ENCODE measurements at regions not wholly inside any gene's neighbourhood (a gene's known extent, or its start where the extent isn't known, plus 50 kb on each side); places are given as distances from the start of the nearest gene placed in this dataset.

DNA sequence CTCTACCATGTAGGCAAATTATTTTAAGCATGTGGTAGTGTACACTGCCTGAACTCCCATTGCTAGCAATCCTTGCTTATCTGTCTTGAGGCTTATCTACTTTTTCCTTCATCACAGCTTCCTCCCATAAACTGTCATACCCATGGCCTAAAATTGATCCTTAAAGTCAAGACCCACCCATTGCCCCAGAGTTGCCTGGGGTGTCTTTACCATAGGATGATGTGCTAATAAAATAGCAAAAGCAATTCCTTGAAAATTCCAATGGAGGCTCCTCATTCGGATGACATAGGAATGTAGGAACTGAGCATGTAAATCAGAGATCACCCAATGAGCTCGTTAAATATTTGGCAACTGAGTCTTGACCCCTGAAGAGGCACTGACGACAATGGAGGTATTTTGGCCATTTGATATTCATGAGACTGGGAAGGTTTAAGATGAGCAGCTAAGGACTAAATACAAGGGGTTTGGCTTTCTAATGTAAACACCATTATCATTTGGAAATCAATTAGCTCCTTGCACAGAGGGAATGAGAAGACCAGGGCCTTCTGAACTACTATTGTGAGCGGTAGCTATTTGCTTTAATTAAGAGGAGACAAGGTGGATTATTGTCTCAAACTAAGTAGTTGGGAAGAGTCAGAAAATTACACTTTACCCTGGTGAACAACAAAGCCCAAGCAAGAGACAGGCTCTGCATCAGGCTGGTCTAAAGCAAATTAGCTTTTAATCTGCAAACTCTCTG lies 234.9 kb downstream of the GATA3 start:
- TF ChIP-seq, protein P1, sequence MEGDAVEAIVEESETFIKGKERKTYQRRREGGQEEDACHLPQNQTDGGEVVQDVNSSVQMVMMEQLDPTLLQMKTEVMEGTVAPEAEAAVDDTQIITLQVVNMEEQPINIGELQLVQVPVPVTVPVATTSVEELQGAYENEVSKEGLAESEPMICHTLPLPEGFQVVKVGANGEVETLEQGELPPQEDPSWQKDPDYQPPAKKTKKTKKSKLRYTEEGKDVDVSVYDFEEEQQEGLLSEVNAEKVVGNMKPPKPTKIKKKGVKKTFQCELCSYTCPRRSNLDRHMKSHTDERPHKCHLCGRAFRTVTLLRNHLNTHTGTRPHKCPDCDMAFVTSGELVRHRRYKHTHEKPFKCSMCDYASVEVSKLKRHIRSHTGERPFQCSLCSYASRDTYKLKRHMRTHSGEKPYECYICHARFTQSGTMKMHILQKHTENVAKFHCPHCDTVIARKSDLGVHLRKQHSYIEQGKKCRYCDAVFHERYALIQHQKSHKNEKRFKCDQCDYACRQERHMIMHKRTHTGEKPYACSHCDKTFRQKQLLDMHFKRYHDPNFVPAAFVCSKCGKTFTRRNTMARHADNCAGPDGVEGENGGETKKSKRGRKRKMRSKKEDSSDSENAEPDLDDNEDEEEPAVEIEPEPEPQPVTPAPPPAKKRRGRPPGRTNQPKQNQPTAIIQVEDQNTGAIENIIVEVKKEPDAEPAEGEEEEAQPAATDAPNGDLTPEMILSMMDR (IDR thresholded peaks at IDR 0.05; ENCODE audit: extremely low read depth in 1 of 2, insufficient read depth in 1 of 2, low read depth in 1 of 2, low read length in 2 of 2), result no peak
- TF ChIP-seq POLR2AphosphoS5 (IDR thresholded peaks at IDR 0.05; ENCODE audit: insufficient read depth, low read depth, low read length) (no peak), POLR2A (IDR thresholded peaks at IDR 0.05; ENCODE audit: low read depth, low read length) (no peak), JUN (IDR thresholded peaks at IDR 0.05; ENCODE audit: borderline replicate concordance, insufficient read depth, insufficient read length, low read depth) (no peak), EZH2 (IDR thresholded peaks at IDR 0.05; ENCODE audit: borderline replicate concordance, low read depth, low read length, severe bottlenecking) (no peak), MYC (IDR thresholded peaks at IDR 0.05; ENCODE audit: low read depth, low read length) (no peak), FOS (IDR thresholded peaks at IDR 0.05; ENCODE audit: borderline replicate concordance, insufficient read depth, low read length) (no peak)
- TF ChIP-seq, protein P2, sequence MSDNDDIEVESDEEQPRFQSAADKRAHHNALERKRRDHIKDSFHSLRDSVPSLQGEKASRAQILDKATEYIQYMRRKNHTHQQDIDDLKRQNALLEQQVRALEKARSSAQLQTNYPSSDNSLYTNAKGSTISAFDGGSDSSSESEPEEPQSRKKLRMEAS (IDR thresholded peaks at IDR 0.05; ENCODE audit: insufficient read depth, insufficient read length), result no peak

Measured in endothelial cell of umbilical vein (primary cell).